GM12865 (cell line): ENCODE measurements at regions not wholly inside any gene's neighbourhood (a gene's known extent, or its start where the extent isn't known, plus 50 kb on each side); places are given as distances from the start of the nearest gene placed in this dataset.

Source experiments
- DNase-seq: peaks from one replicate; pipeline ENCODE4 v3.0.0; 2010; ENCODE audit warnings: low read depth
- H3K4me3 ChIP-seq: 2 replicates; pipeline ENCODE4 v1.5.1; 2011; ENCODE audit warnings: mild to moderate bottlenecking, low read depth, low read length, control low read depth
- TF ChIP-seq, protein P1 (sequence below): IDR thresholded peaks from 2 replicates; pipeline ENCODE4 v1.5.1; 2011; ENCODE audit warnings: low read length, control low read depth, low read depth, inconsistent platforms; ENCODE audit not compliant: insufficient read depth; ENCODE audit errors: missing control alignments

DNA sequence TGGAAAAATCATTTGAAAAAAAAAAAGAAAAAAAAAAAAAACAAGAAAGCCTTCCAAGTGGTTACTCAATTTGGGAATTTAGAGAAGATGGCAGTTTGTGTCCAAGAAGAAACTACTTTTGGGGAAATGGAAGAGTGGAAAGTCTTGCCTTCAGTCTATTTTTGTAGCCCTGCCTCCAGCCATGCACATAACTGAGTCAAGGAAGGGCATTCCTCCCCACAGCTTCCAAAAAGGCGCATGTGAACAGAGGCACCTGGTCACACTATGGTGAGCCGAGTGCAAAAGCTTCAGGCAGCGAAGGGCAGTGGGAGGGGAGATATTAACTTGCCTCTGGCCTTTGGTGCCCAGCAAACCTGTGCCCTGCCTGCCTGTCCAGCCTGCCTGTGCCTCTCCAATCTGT lies 163.7 kb downstream of the SMIM20 start:
- TF ChIP-seq, protein P1, sequence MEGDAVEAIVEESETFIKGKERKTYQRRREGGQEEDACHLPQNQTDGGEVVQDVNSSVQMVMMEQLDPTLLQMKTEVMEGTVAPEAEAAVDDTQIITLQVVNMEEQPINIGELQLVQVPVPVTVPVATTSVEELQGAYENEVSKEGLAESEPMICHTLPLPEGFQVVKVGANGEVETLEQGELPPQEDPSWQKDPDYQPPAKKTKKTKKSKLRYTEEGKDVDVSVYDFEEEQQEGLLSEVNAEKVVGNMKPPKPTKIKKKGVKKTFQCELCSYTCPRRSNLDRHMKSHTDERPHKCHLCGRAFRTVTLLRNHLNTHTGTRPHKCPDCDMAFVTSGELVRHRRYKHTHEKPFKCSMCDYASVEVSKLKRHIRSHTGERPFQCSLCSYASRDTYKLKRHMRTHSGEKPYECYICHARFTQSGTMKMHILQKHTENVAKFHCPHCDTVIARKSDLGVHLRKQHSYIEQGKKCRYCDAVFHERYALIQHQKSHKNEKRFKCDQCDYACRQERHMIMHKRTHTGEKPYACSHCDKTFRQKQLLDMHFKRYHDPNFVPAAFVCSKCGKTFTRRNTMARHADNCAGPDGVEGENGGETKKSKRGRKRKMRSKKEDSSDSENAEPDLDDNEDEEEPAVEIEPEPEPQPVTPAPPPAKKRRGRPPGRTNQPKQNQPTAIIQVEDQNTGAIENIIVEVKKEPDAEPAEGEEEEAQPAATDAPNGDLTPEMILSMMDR = no peak
- no peak for DNase-seq
- H3K4me3 ChIP-seq = no peak overlapping the region

DNA sequence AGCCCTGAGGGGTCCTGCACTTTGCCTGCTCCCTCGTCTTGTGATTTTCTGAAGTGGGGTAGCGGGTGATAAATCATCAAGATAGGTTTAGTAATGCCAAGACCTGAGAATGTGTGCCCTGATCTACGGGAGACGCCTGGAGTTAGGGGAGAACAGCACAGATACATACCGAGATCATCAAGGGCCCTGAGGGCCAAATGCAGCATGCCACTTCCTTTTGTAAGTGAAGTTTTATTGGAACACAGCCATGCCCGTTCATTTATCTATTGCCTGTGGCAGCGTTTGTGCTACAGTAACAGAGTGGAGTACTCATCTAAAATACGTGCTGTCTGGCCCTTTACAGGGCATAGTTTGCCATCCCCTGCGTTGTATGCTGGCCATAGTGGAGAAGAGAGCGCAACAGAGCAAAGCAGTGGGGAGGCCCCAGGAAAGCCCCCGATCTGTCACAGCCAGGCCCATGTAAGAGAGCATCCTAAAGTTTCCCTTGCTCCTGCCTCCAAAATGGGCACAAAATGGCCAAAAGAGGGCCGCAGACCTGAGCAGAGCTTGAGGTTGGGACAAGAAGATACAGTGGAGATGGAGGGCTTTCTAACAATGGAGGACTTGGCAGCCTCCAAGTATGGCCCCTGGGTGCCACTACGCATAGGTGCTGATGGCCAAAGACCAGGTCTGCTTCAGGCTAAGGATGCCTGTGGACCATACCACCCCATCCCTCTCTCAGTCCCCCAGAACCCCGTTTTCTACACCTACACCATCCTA lies 167.0 kb downstream of the SMIM20 start:
- H3K4me3 ChIP-seq = no peak overlapping the region
- peak; percentile 16 for DNase-seq
- TF ChIP-seq, protein P1 = no peak

DNA sequence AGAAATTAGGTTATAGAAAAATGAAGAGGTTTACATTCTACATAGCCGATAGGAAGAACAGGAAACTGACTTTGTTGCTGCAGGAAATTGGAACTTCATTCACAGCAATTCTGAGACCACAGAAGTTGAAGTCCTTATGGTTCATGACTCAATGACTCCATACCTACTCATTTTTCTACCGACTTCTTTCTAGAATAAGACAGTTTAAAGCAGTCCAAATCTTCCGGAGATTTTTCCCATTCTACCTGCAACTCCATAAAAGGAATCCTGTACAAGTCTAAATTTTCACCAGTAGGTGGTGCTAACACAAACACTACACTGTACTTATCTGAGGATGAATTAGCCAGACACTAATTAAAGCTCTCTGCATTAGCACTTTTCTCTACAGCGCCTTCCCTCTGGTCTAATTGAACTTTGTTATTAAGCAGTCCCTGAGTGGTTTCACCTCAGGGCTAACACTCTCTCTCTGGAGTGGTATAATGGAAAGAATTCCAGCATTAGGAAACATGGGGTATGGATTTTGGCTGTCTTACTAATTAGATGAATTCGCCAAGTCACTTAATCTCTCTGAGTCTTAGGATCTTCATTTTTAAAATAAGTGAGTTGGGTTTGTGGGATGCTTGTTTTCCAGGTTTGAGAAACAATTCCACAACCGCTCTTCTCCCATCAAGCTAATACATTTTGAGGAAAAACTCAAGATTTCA lies 167.9 kb downstream of the SMIM20 start:
- DNase-seq = peak; percentile 59
- H3K4me3 ChIP-seq = no peak overlapping the region
- TF ChIP-seq, protein P1 = peak; percentile 48

DNA sequence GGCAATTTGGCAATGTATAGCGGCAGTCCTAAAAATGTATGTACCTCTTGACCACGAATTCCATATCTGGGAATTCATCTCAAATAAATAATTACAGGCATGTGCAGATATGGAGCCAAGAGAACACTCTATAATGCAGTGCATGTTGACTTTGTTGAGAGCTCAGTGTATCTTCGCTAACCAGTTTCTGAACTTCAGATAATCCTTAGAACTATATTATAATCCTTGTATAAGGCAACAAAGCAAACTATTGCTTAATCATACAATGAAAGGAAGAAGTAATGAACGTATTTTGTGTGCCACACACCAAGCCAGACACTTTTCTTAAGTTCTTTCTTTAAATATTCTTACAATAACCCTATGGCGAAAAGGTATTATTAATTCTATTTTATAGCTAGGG lies 168.5 kb downstream of the SMIM20 start:
- DNase-seq = no peak
- TF ChIP-seq, protein P1 = no peak
- no peak overlapping the region for H3K4me3 ChIP-seq

DNA sequence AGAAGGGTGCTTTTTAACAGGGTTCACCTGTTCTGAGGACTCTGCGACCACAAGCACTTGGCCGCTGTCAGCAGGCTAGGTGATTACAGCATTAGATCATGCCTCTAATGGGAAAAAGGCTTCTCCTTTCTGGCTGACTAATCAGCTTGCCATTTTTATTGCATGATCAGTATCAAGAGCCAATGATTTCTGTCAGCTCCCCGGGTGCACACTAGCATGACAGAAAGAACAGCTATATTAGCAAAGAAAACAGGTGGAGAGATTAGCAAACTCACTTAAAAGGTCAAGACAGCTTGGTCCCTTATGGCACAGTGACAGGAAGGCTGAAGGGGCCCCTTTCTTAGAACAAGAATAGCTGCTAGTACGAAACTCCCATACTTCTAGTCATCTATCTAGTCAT lies 170.0 kb downstream of the SMIM20 start:
- peak; percentile 79 for DNase-seq
- no peak overlapping the region for H3K4me3 ChIP-seq

DNA sequence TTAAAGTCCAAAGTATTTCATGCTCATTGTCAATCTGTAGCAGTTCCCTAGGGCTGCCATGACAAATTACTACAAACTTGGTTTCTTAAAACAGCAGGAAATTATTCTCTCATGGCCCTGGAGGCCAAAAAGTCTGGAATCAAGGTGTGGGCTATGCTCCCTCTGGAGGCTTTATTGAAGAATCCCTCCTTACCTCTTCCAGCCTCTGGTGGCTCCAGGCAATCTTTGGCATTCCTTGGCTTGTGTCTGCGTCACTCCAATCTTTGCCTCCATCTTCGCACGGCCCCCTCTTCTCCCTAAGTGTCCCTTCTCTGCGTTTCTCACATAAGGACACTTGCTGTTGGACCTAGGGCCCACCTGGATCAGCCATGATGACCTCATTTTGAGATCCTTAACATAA lies 170.4 kb downstream of the SMIM20 start:
- TF ChIP-seq, protein P1 = no peak
- no peak overlapping the region for H3K4me3 ChIP-seq
- no peak for DNase-seq

More for the DNA sequence above, 170.0 kb downstream of the SMIM20 start:
- TF ChIP-seq, protein P1 = no peak
